GM18870 (cell line): ENCODE measurements at regions not wholly inside any gene's neighbourhood (a gene's known extent, or its start where the extent isn't known, plus 50 kb on each side); places are given as distances from the start of the nearest gene placed in this dataset.

Experiments used
- ATAC-seq: cut with Tn5 transposase; IDR thresholded peaks from one replicate; pipeline ENCODE4 v1.9.1; 2021; ENCODE audit warnings: moderate library complexity; ENCODE audit not compliant: unreplicated experiment

DNA sequence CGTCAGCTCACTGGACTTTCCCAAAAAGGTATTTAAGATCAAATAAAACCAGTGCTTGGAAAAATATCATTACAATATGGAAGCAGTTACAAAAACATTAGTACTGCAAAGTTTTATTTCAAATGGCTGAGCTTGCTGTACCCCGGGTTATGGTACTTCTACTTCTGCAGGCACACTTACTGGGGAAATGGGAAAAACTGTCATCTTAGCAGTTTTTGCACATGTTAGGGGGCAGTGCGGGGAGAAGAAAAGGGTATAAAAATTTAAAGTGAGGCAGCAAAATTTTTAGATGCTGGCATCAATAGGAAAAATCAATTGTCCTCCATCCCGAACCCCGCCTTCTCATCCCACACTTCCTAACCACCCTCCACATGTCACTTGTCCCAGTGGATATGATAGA is 133.4 kb downstream of the ATG4C start:
- no peak for ATAC-seq

GRCh38 chr1:62917805-62918204 is 133.9 kb downstream of the ATG4C start:
- no peak for ATAC-seq

GRCh38 chr1:62918700-62919099 is 134.8 kb downstream of the ATG4C start:
- no peak for ATAC-seq

DNA sequence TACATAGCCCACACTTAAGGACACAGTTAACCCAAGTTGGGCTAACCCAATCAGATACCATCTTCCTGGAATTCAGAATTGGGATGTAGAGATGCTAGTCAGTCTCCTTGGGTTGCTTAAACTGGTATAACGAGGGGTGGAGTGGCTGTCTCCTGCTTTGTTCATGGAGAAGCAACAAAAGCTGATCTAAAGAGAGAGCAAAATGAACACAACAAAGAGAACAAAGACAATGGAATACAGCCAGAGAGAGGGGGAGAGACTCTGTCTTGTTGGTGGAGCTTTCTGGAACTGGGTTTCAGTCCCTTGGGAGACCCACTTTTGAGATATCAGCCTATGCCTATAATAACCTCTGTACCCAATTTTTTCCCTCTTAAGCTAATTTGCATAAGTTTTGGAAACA is 138.1 kb downstream of the ATG4C start:
- ATAC-seq = no peak

- ATAC-seq = no peak
These were observed 141.3 kb downstream of the ATG4C start for GRCh38 chr1:62924983-62925790.

- ATAC-seq = no peak
These were observed 142.8 kb downstream of the ATG4C start for GRCh38 chr1:62926681-62927252.

DNA sequence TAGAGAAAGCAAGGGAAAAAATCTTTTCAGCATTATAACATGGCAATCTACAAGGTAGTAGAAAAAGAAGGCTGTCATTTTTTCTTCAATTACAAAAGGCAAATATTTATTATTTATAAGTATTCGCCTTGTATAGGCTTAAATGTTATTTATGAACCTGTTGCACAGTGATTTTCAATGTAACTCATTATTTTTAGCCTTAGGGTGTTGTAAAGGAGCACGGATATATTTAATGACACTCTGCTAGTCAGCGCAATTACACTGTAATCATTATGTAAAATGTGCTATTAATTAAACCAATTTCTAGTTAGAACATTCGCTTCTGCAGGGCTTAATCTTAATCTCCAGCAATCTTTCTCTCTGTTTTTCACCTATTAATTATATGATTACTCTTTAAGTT is 145.0 kb downstream of the ATG4C start:
- no peak for ATAC-seq

GRCh38 chr1:62937634-62938296 is 153.8 kb downstream of the ATG4C start:
- ATAC-seq = no peak

- no peak for ATAC-seq
These were observed 157.8 kb downstream of the ATG4C start for GRCh38 chr1:62941780-62942179.

DNA sequence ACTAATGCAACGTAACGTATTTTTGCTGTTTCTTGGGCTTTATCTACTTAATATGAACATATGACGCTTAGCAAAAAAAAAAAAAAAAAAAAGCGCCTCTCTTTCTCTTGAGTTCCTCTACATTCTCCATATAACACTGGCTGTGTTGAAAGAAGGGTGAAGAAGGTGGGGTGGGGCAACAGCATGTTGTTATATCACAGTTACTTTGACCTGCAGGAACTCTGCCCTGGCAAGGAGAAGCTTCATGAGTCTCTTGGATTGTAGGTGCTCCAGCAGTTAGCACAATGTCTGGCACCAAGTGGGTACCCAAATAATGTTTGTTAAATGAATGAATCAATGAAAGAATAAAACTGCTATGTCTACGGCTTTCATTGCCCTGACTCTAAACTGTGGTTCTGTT is 162.6 kb downstream of the ATG4C start:
- ATAC-seq = no peak

DNA sequence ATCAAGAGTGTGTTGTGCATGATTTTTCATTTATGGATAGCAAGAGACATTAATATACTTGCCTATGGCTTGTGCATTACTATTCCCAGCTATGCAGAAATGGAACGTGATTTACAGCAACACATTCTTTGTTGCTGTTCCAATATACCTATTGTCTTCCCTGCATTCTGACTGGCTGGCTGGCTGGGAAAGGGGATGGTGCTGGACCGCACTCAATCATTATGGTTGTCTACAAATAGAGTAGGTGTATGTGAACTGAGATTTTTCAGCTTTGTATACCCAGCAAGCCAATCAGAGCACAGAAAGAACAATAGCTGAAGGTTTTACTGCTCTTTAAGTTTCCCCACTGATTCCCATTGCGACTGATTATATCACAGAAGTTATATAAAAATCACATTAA is 167.5 kb downstream of the ATG4C start:
- ATAC-seq = no peak

- ATAC-seq = no peak
These were observed 168.7 kb downstream of the ATG4C start for GRCh38 chr1:62952596-62952995.

- ATAC-seq = no peak
These were observed 169.7 kb downstream of the ATG4C start for GRCh38 chr1:62953633-62954032.

DNA sequence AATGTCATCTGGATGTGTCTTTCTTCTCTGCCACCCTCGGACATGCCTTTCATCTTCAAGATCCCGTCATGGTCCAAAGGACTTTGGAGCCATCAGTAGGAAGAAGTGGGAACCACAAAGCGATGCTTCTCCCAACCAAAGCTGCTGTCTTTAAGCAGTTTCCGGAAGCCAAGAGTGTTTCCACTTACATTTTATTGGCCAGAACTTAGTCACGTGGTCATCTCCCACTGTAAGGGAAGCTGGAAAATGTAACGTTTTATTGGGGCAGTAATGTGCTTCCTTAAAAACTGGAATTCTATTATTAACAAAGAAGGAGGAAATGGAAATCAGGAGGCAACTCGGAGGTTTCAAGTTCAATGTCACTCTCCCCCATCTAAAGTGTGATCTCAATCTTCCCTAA is 170.8 kb downstream of the ATG4C start:
- ATAC-seq = no peak

GRCh38 chr1:62955666-62956065 is 171.7 kb downstream of the ATG4C start:
- no peak for ATAC-seq

GRCh38 chr1:62962014-62962812 is 178.3 kb downstream of the ATG4C start:
- ATAC-seq = no peak

GRCh38 chr1:62962901-62963776 is 179.2 kb downstream of the ATG4C start:
- ATAC-seq = no peak

DNA sequence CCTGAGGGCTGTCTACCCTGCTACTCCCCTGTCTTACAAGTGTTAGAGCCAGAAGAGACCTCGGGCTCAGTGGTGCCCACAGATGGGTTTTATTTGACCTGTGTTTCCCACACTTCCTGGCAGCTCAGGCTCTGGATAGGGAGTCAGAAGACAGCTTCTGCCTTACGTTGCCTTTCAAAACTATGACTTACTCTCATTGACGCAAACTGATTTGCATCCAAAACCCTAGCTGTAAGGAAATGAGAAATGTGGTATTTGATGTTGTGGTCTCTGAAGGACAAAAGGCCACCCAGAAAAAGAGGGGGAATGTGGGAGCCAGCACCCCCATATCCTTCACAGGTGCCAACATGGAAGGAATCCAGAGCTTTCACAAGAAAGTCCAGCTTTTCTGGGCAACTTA is 180.2 kb downstream of the ATG4C start:
- no peak for ATAC-seq

DNA sequence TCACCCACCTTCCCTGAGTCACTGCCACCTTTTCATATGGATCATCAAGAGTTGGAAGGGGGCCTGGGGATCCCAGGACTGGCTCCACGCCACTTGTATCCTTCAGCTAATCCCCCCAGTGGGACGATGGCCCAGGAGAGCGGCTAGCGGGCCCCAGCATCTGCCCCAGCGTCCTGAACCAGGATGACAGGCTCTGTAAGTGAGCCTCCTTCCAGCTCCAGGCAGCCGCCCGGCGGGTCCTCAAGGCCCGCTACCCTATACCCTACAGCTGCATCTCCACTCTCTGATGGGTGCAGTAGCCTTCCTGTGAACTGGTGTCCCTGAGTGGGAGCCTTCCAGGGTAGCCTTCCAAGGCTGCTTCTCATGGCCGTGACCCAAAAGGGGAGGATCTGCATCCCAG is 183.1 kb downstream of the ATG4C start:
- no peak for ATAC-seq

GRCh38 chr1:62977366-62977765 is 193.4 kb downstream of the ATG4C start:
- ATAC-seq = no peak
